H1 (cell line): ENCODE measurements at regions not wholly inside any gene's neighbourhood (a gene's known extent, or its start where the extent isn't known, plus 50 kb on each side); places are given as distances from the start of the nearest gene placed in this dataset.

Experiments
- GABPA ChIP-seq: IDR thresholded peaks from 2 replicates; pipeline ENCODE4 v1.6.1; 2011; ENCODE audit warnings: mild to moderate bottlenecking, low read length, moderate library complexity, borderline replicate concordance; ENCODE audit not compliant: insufficient read depth

- TF ChIP-seq GABPA: no peak
Measured at GRCh38 chr21:35507181-35507759, 458.2 kb upstream of the RUNX1 start (continued).
